OCI-LY7 (cell line): ENCODE measurements at regions not wholly inside any gene's neighbourhood (a gene's known extent, or its start where the extent isn't known, plus 50 kb on each side); places are given as distances from the start of the nearest gene placed in this dataset.

Experiments
- BruUV-seq: library from RNA; stranded (reverse); fragments of 400-500 nt; replicated peaks from 2 replicates; lab custom pipeline; 2021; lab: Mats Ljungman, UMichigan
- CTCF ChIA-PET: fragments of 300-600 bp; sonication (Branson Sonifier 250); formaldehyde crosslinking; loops from one replicate; lab custom pipeline; 2022; ENCODE audit warnings: antibody characterized with exemption; ENCODE audit not compliant: unreplicated experiment; lab: Charles Lee
- POLR2A ChIA-PET: fragments of 300-600 bp; sonication (Branson Sonifier 250); formaldehyde crosslinking; loops from one replicate; lab custom pipeline; 2022; ENCODE audit warnings: antibody characterized with exemption; lab: Charles Lee
- DNase-seq: peaks from one replicate; pipeline ENCODE4 v3.0.0-alpha.2; 2015; ENCODE audit warnings: low spot score
- H2AFZ ChIP-seq: fragments of 200-600 bp; sonication (generic), shearing (Covaris generic); 2 replicates; pipeline ENCODE4 v1.6.1; 2014; ENCODE audit warnings: mild to moderate bottlenecking, antibody characterized with exemption, low read length, moderate library complexity
- H3K27ac ChIP-seq: fragments of 200-600 bp; sonication (generic); 2 replicates; pipeline ENCODE4 v1.5.1; 2014; ENCODE audit warnings: mixed run types, low read depth, mild to moderate bottlenecking, moderate library complexity, low read length, inconsistent platforms; ENCODE audit not compliant: poor library complexity, severe bottlenecking
- H3K36me3 ChIP-seq: fragments of 200-600 bp; sonication (generic); 2 replicates; pipeline ENCODE4 v1.6.1; 2014; ENCODE audit warnings: mild to moderate bottlenecking, antibody characterized with exemption, low read length, moderate library complexity, mixed read lengths; ENCODE audit not compliant: insufficient read depth
- H3K4me1 ChIP-seq: fragments of 200-600 bp; sonication (generic); 2 replicates; pipeline ENCODE4 v1.5.1; 2014; ENCODE audit warnings: mild to moderate bottlenecking, low read length; ENCODE audit not compliant: insufficient read depth, poor library complexity, severe bottlenecking
- H3K4me2 ChIP-seq: fragments of 200-600 bp; sonication (generic); 2 replicates; pipeline ENCODE4 v1.6.1; 2014; ENCODE audit warnings: mild to moderate bottlenecking, low read length
- H3K4me3 ChIP-seq: fragments of 200-600 bp; sonication (generic); 2 replicates; pipeline ENCODE4 v1.5.1; 2014; ENCODE audit warnings: mild to moderate bottlenecking, low read depth, low read length; ENCODE audit not compliant: poor library complexity, severe bottlenecking
- H3K79me2 ChIP-seq: fragments of 200-600 bp; sonication (generic); 2 replicates; pipeline ENCODE4 v1.6.1; 2016; ENCODE audit warnings: low read depth, mild to moderate bottlenecking, low read length, moderate library complexity, mixed read lengths; ENCODE audit not compliant: insufficient read depth
- H3K9me2 ChIP-seq: fragments of 200-600 bp; sonication (generic); 2 replicates; pipeline ENCODE4 v1.6.1; 2016; ENCODE audit warnings: mild to moderate bottlenecking, low read length, mixed read lengths; ENCODE audit not compliant: insufficient read depth
- H3K9me3 ChIP-seq: fragments of 200-600 bp; sonication (generic); 2 replicates; pipeline ENCODE4 v1.6.1; 2014; ENCODE audit warnings: mild to moderate bottlenecking, mixed run types, low read length, mixed read lengths
- H4K20me1 ChIP-seq: fragments of 200-600 bp; sonication (generic); 2 replicates; pipeline ENCODE4 v1.6.1; 2014; ENCODE audit warnings: mild to moderate bottlenecking, antibody characterized with exemption, low read length, moderate library complexity, mixed read lengths; ENCODE audit not compliant: insufficient read depth
- CTCF ChIP-seq: fragments of 200-600 bp; sonication (generic); conservative IDR thresholded peaks from 2 replicates; pipeline ENCODE4 v1.5.1; 2014; ENCODE audit warnings: mild to moderate bottlenecking, antibody characterized with exemption, low read length, moderate library complexity, mixed read lengths
- EZH2phosphoT487 ChIP-seq: fragments of 200-600 bp; sonication (generic); IDR thresholded peaks from 2 replicates; pipeline ENCODE4 v1.6.1; 2018; ENCODE audit warnings: low read depth, borderline replicate concordance, mild to moderate bottlenecking, mixed run types, antibody characterized with exemption, low read length, moderate library complexity, mixed read lengths
- intact Hi-C: fragments of 100-400 bp; cut with micrococcal nuclease; formaldehyde crosslinking; loops from one replicate; pipeline ENCODE4 v1.10.0; 2022; ENCODE audit not compliant: unreplicated experiment

DNA sequence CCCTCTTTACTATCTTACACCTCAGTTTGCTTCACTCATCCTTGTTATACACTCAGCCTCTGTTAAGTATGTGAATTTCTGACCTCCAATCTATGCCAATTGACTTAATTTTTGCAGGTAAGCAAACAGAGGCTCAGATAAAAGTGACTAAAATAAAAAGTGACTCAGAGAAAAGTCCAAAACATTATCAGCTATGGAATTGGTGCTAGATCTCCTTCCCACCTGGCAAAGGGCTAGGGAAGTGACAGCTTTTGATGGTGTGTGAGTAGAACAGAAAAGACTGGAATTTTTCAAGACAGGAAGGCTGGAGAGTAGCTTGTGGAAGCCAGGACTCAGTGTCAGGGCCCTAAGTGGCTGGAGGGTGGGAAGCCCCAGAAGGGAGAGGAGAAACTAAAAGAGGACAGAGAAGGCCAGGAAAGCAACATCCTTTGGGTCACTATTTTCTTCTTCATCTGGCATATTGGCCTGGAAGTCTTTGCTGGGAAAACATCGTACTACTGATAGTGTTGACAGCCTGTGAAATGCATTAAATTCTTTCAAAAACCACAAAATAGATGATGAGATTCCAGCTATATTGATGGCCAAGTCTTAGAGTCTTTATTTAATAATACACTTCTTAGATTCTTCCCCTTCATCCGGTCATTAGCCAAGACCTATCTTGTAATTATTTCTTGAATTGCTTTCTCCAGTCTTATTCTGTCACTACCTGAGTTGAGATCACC, 392.8 kb downstream of the RAPGEF2 start:
- Histone ChIP-seq H3K9me3 (no peaks in the 10 kb centered on the region), H3K4me1 (no peaks in the 10 kb centered on the region), H3K9me2 (no peaks in the 10 kb centered on the region), H3K4me2 (no peak overlapping the region), H3K4me3 (no peak overlapping the region), H3K27ac (no peak overlapping the region), H3K79me2 (no peaks in the 10 kb centered on the region), H4K20me1 (no peaks in the 10 kb centered on the region), H2AFZ (no peak overlapping the region), H3K36me3 (no peaks in the 10 kb centered on the region)
- CTCF ChIA-PET: no interaction called here
- DNase-seq: no peak
- BruUV-seq: no TSS peak
- POLR2A ChIA-PET: no interaction called here
- intact Hi-C loops: no loop called here
- TF ChIP-seq EZH2phosphoT487: no peak
- no peak for TF ChIP-seq CTCF

GRCh38 chr4:159496248-159496647, 393.4 kb downstream of the RAPGEF2 start:
- CTCF ChIA-PET: no interaction called here
- intact Hi-C loops: no loop called here

More at GRCh38 chr4:159496248-159496647, 393.4 kb downstream of the RAPGEF2 start:
- no peak for DNase-seq
- no TSS peak for BruUV-seq
- TF ChIP-seq CTCF: no peak
- no peak for TF ChIP-seq EZH2phosphoT487
- POLR2A ChIA-PET: no interaction called here
- Histone ChIP-seq H3K4me2 (no peak overlapping the region), H3K36me3 (no peaks in the 10 kb centered on the region), H3K9me2 (no peaks in the 10 kb centered on the region), H2AFZ (no peak overlapping the region), H3K4me1 (no peaks in the 10 kb centered on the region), H4K20me1 (no peaks in the 10 kb centered on the region), H3K27ac (no peak overlapping the region), H3K4me3 (no peak overlapping the region), H3K9me3 (no peaks in the 10 kb centered on the region), H3K79me2 (no peaks in the 10 kb centered on the region)
